Lower leg skin (tissue), 4 donors: ENCODE measurements at regions not wholly inside any gene's neighbourhood (a gene's known extent, or its start where the extent isn't known, plus 50 kb on each side); places are given as distances from the start of the nearest gene placed in this dataset.

ENCODE experiments used
- DNase-seq, 2 donors: peaks; one replicate each; pipeline ENCODE4 v3.0.0-alpha.2; 2019; ENCODE audit warnings: low spot score in 2 of 2
- H3K4me3 ChIP-seq: fragments of 200-600 bp; sonication (generic); 2 replicates; pipeline ENCODE4 v1.5.1; 2017; ENCODE audit warnings: mild to moderate bottlenecking, low read depth; ENCODE audit not compliant: poor library complexity, severe bottlenecking
- POLR2A ChIP-seq, 2 donors: fragments of 450-650 bp; IDR thresholded peaks; one replicate each; pipeline ENCODE4 v1.6.1; 2016 to 2017; ENCODE audit warnings: antibody characterized with exemption in 2 of 2, mild to moderate bottlenecking in 1 of 2, moderate library complexity in 1 of 2
- WGBS, 2 donors: methylation state at CpG; one replicate each; pipeline ENCODE4 v1.1.5; 2018; 5-methylcytosine and 5-hydroxymethylcytosine counted together
- intact Hi-C: fragments of 100-400 bp; cut with DNase I; formaldehyde crosslinking; loops from one replicate; pipeline ENCODE4 v1.15.0; 2023; ENCODE audit warnings: low total_unique reads
- TF ChIP-seq, protein P1 (sequence below), 3 donors: fragments of 450-650 bp; IDR thresholded peaks; one replicate each; pipeline ENCODE4 v1.5.1; 2016; ENCODE audit warnings: antibody characterized with exemption in 3 of 3, mild to moderate bottlenecking in 3 of 3, moderate library complexity in 2 of 3

DNA sequence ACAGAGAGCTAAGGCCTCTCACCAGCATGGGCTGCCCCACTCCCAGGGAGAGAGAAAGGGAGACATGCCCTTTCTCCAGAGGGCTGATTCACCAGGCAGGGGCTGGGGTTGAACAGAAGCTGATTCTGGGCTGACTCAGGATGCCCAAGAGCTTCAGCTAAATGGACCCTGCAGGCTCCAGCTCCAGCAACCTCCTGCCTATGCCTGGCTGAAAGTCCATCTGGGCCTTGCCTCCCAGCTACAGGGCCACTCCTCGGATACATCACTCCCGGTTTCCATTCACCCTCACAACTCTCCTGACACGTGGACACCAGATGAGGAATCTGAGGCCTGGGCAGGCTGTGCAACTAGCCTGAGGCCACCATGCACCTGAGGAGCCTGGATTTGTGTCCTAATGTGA, 215.5 kb downstream of the BUD13 start:
- whole genome bisulfite sequencing, 2 donors = 57 to 70% methylated on average over 3 of the region's 3 CpGs
- TF ChIP-seq POLR2A (IDR thresholded peaks at IDR 0.05) = no peak
- TF ChIP-seq, protein P1, sequence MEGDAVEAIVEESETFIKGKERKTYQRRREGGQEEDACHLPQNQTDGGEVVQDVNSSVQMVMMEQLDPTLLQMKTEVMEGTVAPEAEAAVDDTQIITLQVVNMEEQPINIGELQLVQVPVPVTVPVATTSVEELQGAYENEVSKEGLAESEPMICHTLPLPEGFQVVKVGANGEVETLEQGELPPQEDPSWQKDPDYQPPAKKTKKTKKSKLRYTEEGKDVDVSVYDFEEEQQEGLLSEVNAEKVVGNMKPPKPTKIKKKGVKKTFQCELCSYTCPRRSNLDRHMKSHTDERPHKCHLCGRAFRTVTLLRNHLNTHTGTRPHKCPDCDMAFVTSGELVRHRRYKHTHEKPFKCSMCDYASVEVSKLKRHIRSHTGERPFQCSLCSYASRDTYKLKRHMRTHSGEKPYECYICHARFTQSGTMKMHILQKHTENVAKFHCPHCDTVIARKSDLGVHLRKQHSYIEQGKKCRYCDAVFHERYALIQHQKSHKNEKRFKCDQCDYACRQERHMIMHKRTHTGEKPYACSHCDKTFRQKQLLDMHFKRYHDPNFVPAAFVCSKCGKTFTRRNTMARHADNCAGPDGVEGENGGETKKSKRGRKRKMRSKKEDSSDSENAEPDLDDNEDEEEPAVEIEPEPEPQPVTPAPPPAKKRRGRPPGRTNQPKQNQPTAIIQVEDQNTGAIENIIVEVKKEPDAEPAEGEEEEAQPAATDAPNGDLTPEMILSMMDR (IDR thresholded peaks at IDR 0.05) = no peak
- H3K4me3 ChIP-seq = no peak overlapping the region
- no peak for DNase-seq
- intact Hi-C loops = no loop called here

DNA sequence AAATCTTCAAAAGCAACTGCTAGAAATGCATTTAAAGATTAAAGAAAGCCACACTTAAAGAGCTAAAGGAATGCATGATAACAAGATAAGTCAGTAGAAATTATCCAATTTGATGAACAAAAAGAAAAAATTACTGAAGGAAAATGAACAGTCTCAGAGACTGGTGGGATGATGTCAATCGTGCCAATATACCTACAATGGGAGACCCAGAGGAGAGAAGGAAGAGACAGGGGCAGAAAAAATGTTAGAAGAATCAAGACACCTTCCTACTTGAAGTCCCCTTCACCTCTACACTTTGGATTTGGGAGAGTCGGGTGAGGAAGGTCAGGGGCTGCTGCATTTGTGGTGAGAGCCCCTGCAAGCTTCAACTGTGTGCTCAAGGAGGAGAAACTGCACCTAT, 216.3 kb downstream of the BUD13 start:
- H3K4me3 ChIP-seq = no peak overlapping the region
- 85% methylated on average over 2 of the region's 2 CpGs for WGBS, 2 donors

DNA sequence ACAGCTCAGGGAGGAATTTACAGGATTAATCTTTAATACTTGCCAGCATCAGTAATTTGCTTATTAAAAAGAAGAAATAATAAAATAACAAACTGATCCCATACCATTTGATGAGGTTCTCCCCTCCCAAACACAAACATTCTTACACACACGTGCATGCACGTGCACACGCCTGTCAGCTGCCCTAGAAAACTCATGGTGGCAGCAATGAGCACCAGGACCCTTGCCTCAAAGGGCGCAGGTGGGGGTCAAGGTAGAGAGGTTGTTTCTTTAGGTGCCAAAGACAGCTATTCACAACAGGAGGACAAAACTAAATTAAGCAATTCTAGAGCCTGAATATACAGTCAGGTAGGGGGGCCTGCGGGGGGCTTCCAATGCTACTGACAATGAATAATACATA, 219.3 kb downstream of the BUD13 start:
- intact Hi-C loops = no loop called here
- DNase-seq = no peak
- H3K4me3 ChIP-seq = no peak overlapping the region
- TF ChIP-seq, protein P1 (IDR thresholded peaks at IDR 0.05) = no peak
- TF ChIP-seq POLR2A (IDR thresholded peaks at IDR 0.05) = no peak
- WGBS, 2 donors = 70 to 84% methylated on average over 5 of the region's 5 CpGs

More for the DNA sequence above, 216.3 kb downstream of the BUD13 start:
- intact Hi-C loops = no loop called here
- TF ChIP-seq POLR2A (IDR thresholded peaks at IDR 0.05) = no peak
- TF ChIP-seq, protein P1 (IDR thresholded peaks at IDR 0.05) = no peak
- no peak for DNase-seq

DNA sequence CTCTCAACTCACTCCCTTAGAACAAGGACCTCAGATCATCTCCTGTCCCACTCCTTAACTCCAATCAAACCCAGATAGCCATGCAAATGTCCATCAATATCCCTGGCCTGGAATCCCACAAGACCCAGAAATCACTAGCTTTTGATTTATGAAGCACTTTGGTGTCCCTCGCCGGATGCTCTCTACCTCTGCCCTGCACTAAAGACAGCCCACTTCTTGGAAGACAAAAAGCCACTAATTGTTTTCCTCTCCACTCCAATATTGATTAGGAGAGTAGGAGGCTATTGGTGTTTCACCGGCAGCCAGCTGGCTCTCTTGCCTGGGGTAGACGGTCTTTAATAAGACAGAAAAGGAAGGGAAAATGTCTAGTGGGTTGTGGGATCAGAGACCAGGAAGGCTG, 221.2 kb downstream of the BUD13 start:
- intact Hi-C loops = no loop called here
- no peak for TF ChIP-seq POLR2A (IDR thresholded peaks at IDR 0.05)
- WGBS, 2 donors = 88 to 93% methylated on average over 4 of the region's 4 CpGs
- no peak for DNase-seq
- H3K4me3 ChIP-seq = no peak overlapping the region

DNA sequence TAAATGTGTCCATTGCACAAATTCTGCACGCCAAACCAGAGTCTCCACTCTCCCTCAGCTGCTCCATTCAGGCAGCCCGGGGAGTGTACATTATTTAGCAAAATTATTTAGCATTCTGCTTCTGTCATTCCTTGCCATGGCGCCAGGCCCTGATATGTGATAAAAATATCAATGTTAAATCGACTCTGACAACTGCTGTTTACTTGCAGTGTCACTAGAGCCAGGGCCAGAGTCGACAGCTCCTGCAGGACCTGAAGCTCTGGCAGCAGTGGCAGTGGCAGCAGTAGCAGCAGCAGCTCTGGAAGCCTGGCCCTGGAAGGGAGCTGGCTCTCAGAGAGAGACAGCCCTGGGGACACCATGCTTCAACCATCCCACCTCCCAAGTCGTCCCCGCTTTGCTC, 224.5 kb downstream of the BUD13 start:
- intact Hi-C loops = no loop called here
- no peak overlapping the region for H3K4me3 ChIP-seq
- WGBS, 2 donors = 82 to 86% methylated on average over 7 of the region's 7 CpGs
- no peak for DNase-seq
- TF ChIP-seq, protein P1 (IDR thresholded peaks at IDR 0.05) = no peak
- TF ChIP-seq POLR2A (IDR thresholded peaks at IDR 0.05) = no peak

DNA sequence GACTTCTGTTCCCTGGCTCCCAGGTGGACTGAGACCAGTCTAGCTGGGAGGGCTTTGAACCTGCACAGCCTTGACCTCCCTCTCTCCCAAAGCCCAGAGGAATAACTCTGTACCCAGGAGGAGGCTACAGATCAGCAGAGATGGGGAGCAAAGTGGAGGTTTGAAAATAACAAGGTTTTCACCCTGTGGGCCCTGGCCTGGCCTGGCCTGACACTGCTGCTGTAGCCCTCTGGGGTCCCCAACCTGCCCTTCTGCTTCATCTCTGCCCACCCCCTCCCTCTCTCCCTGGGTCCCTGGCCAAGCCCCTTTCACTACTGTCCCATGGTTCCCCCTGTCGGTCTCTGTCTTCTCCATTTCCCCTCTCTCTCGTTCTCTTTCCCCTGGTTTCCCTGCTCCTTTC, 225.2 kb downstream of the BUD13 start:
- no peak for DNase-seq
- TF ChIP-seq, protein P1 (IDR thresholded peaks at IDR 0.05) = no peak
- no peak for TF ChIP-seq POLR2A (IDR thresholded peaks at IDR 0.05)
- 56 to 57% methylated on average over 2 of the region's 2 CpGs for WGBS, 2 donors
- intact Hi-C loops = no loop called here
- no peak overlapping the region for H3K4me3 ChIP-seq
